ENCODE measurements at regions not wholly inside any gene's neighbourhood (a gene's known extent, or its start where the extent isn't known, plus 50 kb on each side); places are given as distances from the start of the nearest gene placed in this dataset.
"Not testable (repeated sequence)": the region's sequence is repeated elsewhere in the genome, so short reads cannot be mapped to it uniquely, and the experiment has no call there.

DNA sequence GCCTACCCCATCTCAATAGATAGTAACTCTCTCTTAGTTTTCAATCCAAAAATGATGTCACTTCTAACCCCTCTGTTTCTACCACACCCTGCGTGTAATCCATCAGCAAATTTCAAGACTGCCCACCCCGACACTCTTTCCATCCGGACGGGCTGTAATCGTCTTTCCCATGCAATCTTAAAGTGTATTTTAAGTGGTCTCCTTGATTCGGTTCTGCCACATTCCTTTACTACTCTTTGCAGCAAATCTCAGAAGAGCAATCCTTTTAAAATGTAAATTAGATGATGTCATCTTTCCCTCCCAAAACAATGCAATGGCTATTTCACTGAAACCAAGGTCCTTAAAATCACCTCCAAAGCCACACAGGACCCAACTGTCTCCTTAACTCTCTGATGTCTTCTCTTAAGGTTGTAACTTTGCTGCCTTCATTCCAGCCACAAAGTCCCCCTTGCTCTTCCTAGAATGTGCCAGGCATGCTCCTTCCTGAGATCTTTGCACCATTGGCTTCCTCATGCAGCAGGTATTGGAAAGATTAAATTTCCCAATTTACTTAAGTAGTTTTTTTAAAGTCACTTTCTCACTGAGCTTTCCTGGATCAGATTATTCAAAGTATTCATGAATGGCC, 932.5 kb upstream of the WWC1 start:
- DNase-seq, result no peak

- DNase-seq, result no peak
These were observed 929.6 kb upstream of the WWC1 start for GRCh38 chr5:167361795-167362194.

GRCh38 chr5:167363065-167363464, 928.4 kb upstream of the WWC1 start:
- DNase-seq, result no peak

DNA sequence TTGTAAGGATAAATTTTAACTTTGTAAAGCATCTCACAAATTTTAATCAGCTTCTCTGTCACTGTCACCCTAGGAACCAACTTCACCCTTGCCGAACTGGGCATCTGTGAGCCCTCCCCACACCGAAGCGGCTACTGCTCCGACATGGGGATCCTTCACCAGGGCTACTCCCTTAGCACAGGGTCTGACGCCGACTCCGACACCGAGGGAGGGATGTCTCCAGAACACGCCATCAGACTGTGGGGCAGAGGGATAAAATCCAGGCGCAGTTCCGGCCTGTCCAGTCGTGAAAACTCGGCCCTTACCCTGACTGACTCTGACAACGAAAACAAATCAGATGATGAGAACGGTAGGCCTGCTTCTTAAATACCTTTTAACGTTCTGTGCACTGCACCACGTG, 916.3 kb upstream of the WWC1 start:
- no peak for DNase-seq

DNA sequence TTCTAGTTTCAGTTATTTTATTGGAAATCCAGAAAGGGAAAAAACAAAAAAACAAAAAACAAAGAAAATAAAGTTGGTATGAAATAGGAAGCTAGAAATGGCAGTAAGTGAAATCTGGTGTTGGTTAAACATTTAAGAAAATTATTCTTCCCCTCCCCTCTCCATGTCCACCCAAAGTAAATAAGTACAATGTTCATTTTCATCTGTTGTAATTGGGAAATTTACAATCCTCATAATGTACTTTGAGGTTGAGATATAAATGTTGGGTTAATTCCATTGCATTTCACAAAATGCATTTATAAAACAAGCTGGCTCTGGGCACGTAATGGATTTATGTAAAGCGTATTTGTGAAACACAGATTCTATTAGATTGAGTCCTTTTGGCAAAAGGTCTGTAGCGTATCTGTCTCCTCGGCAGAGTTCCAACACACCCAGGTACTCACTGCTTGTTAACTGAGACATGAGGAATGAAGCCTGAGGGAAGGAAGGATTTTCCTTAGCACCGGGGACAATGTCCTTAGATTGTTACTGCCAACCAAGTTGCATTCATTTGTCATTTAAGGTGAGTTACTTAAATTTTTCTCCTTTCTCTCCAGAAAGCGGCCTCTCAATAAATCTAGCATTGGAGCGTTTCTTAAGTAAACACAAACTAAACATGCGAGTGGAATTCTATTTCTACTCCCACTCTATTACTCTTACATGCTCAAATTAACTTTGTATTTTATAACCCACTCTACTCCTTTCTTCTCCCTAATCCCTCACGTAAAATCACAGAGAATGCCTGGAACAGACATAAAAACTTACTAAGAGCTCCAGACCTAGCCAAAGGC, 912.3 kb upstream of the WWC1 start:
- DNase-seq, result no peak

- DNase-seq, result no peak
These were observed 910.0 kb upstream of the WWC1 start for GRCh38 chr5:167381457-167381856.

GRCh38 chr5:167389537-167389936, 901.9 kb upstream of the WWC1 start:
- DNase-seq, result no peak

DNA sequence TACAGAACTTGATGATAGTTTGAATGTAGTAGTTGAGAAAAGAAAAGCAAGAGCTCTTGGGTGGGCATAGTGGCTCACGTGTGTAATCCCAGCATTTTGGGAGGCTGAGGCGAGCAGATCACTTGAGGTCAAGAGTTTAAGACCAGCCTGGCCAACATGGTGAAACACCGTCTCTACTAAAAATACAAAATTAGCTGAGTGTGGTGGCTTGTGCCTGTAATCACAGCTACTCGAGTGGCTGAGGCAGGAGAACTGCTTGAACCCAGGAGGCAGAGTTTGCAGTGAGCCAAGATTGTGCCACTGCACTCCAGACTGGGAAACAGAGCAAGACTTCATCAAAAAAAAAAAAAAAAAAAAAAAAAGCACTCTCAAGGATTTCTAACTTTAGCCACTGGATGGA, 900.2 kb upstream of the WWC1 start:
- DNase-seq, result not testable (repeated sequence)

DNA sequence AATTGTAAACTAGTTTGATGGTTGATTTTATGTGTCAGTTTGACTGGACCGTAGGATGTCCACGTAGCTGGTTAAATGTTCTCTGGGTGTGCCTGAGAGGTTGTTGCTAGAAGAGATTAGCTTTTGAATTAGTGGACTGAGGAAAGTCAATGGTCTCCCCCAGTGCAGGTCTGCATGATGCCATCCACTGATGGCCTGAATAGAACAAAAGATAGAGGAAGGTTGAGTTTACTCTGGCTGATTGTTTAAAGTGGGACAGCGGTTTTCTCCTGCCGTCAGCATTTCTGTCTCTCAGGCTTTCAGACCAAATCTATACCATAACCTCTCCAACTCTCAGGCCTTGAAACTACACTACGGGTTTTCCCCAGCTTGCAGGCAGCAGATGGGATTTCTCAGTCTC, 899.2 kb upstream of the WWC1 start:
- DNase-seq, result no peak

DNA sequence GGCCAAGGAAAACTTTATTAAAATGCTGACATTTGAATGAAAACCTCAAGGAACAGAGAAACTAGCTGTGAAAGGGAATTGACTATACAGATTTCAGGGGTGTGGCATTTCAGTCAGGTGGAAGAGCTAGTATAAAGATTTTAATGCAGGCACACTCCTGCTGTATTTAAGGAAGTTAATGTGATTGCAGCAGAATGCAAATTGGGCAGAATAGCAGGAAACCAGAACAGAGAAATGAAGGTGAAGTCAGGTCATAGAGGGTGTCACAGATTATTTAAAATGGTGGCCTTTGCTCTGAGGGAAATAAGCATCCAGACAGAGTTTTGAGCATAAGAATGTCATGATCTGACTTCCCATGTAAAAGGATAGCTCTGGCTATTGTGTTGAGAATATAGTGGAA, 898.1 kb upstream of the WWC1 start:
- DNase-seq, result no peak

DNA sequence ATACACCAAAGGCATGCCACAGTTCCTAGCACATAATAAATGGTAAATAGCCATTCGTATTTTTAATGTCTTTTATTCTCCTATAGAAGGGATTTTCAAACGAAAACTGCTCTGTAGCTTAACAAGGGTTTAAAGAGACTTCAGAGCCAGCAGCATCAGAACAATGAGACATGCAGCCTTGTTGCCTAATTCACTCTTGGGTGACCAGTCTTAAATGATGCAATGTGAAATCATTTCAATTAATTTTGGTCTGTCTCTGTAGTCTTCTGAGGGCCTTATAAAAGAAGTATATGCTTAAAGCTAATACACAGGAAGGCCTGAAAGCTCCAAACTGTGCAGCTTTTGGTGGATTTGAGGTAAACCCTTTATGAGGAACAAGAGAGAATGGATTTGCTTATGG, 888.8 kb upstream of the WWC1 start:
- DNase-seq, result no peak

- DNase-seq, result no peak
These were observed 884.9 kb upstream of the WWC1 start for GRCh38 chr5:167406513-167406912.

DNA sequence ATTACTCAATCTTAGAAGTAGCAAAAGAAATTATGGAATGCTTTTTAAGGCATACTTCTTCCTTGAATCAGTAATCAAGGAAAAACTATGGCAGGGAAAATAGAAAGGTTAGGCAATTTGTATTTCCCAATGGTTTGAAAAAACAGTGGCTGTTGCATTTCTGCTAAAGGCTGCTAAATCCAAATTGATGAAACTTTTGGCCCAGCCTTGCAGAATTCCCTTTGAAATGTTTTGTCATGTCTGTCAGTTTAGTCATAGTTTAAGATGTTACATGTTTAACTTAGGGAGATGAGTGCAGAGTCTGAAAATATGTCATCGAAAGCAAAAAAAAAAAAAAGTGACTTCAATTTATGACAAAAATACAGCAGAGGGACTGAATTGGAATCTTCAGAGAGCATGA, 878.9 kb upstream of the WWC1 start:
- no peak for DNase-seq

- DNase-seq, result no peak
These were observed 877.9 kb upstream of the WWC1 start for GRCh38 chr5:167413506-167413905.

- no peak for DNase-seq
These were observed 876.8 kb upstream of the WWC1 start for GRCh38 chr5:167414611-167415010.

DNA sequence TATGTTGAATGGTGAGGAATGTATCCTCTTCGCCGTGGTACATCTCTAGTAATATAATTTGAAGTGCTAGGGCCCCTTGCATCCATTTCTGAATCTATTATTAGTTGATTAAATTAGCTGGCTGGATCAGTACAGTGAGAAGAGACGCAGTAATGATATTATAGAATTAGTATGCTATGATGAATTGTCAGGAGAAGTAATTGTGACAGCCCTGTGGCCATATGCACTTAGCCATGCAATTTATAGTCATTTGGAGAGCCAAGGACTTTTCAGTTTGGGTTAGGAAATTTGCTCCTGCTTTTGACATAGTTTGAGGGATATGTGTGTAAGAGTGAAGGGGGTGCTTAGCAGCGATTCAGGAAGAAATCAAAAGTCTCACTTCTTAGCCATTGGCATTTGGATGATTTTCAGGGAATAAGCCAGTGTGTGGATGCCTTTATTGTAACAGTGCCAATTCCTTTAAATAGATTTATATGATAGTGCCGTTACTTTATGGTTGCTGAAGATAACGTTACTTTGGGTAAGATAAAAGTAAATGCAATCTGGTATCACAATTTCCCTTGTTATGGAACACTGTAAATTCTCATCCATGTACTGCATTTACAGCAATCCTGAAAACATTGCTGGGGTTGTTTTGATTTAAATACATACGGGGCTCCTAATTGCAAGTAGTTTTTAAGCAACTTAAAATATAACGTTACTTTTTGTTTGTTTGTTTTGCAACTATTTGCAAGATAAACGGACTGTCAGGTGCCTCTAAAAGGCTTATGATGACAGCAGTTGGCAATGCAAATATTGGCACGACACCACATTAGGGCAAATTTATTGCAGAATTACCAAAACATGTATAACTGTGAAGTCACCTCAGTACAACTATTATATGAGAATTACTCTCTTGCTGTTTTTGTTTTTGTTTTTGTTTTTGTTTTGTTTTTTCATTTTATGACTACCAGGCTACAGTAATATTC, 875.4 kb upstream of the WWC1 start:
- DNase-seq, result no peak

- DNase-seq, result no peak
These were observed 873.8 kb upstream of the WWC1 start for GRCh38 chr5:167417662-167418061.

DNA sequence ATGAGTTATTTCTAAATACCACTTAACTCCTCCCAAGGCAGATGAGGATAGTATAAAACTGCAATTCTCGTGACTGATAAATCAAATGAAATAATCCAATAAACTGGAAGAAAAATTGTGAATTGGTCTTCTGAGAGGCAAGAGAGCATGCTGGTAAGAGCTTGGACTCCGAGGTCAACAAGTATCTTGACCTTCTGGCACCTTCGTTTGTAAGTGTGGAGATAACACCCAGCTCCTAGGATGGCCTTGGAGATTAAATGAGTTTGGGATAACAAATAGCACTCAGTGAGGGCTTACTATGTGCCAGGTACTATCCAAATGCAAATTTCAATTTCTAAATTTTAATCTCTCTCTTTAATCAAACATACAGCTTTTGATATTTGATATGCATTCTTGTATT, 866.3 kb upstream of the WWC1 start:
- DNase-seq, result no peak

GRCh38 chr5:167426501-167426900, 864.9 kb upstream of the WWC1 start:
- DNase-seq, result no peak

GRCh38 chr5:167427641-167428040, 863.8 kb upstream of the WWC1 start:
- DNase-seq, result not testable (repeated sequence)

DNA sequence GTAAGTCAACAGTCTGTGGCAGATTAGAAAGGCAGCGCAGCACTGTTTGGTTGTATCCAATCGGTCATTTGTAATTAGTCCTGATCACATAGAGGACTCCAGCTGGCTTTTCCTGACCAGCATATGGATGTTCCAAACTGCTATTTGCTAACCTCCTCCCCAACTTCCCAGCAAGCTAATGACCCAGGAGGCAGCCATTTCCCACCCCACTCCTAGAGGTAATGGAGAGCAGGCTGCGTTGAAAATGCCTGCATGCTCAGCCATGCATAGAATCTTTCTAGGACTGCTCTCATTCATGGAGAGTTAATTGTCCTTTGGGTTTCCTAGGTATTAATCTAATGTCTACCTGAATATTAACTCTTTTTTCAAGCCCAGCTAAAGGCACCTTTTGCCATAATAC, 850.6 kb upstream of the WWC1 start:
- DNase-seq, result no peak

- DNase-seq, result no peak
These were observed 848.5 kb upstream of the WWC1 start for GRCh38 chr5:167442922-167443321.
